Large intestine (tissue), 3 donors: ENCODE measurements at regions not wholly inside any gene's neighbourhood (a gene's known extent, or its start where the extent isn't known, plus 50 kb on each side); places are given as distances from the start of the nearest gene placed in this dataset.
"Not testable (repeated sequence)": the region's sequence is repeated elsewhere in the genome, so short reads cannot be mapped to it uniquely, and the experiment has no call there.

Source experiments
- DNase-seq, 2 donors: peaks; one replicate each; pipeline versions ENCODE4 v3.0.0 to v3.0.0-alpha.2; 2013
- H3K27ac ChIP-seq: one replicate; pipeline ENCODE4 v1.5.1; 2013; ENCODE audit warnings: low read length
- H3K27me3 ChIP-seq: 2 replicates; pipeline ENCODE4 v1.6.1; 2013; ENCODE audit warnings: low read length; ENCODE audit not compliant: control insufficient read depth, insufficient read depth
- H3K36me3 ChIP-seq: 2 replicates; pipeline ENCODE4 v1.6.1; 2013; ENCODE audit warnings: low read length; ENCODE audit not compliant: control insufficient read depth, insufficient read depth
- H3K4me1 ChIP-seq: one replicate; pipeline ENCODE4 v1.6.1; 2013; ENCODE audit warnings: low read length; ENCODE audit not compliant: control insufficient read depth, insufficient read depth
- H3K4me3 ChIP-seq: one replicate; pipeline ENCODE4 v1.5.1; 2013; ENCODE audit warnings: low read length
- H3K9me3 ChIP-seq: one replicate; pipeline ENCODE4 v1.6.1; 2013; ENCODE audit warnings: mild to moderate bottlenecking, low read depth, low read length, moderate library complexity; ENCODE audit not compliant: control insufficient read depth
- WGBS: methylation state at CpG from one replicate; pipeline ENCODE4 v1.1.5; 2013; ENCODE audit warnings: low lambda C conversion rate; ENCODE audit not compliant: insufficient coverage; 5-methylcytosine and 5-hydroxymethylcytosine counted together

DNA sequence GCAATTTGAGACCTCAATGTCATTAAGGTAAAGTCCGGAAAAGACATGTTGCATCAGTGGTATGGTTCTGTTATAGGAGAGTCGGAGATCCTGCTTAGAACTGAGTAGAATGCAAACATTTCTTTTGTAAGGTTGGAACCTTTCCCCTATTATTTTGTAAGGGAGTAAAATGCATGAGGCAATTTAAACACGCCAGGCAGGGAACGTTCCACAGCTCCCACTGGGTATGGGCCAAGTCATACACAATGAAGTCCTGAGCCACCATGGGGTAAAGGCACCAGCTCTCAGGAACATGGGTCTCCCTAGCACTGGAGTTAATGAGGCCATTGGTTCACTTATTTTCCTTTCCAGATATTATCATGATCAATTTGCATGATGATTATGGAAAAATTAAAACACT lies 116.6 kb upstream of the NR2F2 start:
- Histone ChIP-seq H3K36me3 (no peaks in the 10 kb centered on the region), H3K4me3 (no peak overlapping the region), H3K27me3 (no peaks in the 10 kb centered on the region), H3K4me1 (peaks cover 4% of the 10 kb centered on the region), H3K9me3 (no peaks in the 10 kb centered on the region), H3K27ac (no peak overlapping the region)
- WGBS = no CpG with 5 or more reads among the region's 4 CpGs
- no peak for DNase-seq

DNA sequence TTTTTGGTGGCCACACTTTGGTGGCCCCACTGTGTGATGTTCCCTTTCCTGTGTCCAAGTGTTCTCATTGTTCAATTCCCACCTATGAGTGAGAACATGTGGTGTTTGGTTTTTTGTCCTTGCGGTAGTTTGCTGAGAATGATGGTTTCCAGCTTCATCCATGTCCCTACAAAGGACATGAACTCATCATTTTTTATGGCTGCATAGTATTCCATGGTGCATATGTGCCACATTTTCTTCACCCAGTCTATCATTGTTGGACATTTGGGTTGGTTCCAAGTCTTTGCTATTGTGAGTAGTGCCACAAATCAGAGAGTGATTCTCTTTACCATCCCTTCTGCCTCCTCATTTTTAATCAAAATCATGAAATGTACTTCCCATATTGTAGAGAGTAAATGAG lies 114.0 kb upstream of the NR2F2 start:
- not testable (repeated sequence) for H3K27ac ChIP-seq, H3K4me1 ChIP-seq, H3K9me3 ChIP-seq, DNase-seq, H3K27me3 ChIP-seq, H3K36me3 ChIP-seq, H3K4me3 ChIP-seq
- no CpG with 5 or more reads among the region's 1 CpG for WGBS

DNA sequence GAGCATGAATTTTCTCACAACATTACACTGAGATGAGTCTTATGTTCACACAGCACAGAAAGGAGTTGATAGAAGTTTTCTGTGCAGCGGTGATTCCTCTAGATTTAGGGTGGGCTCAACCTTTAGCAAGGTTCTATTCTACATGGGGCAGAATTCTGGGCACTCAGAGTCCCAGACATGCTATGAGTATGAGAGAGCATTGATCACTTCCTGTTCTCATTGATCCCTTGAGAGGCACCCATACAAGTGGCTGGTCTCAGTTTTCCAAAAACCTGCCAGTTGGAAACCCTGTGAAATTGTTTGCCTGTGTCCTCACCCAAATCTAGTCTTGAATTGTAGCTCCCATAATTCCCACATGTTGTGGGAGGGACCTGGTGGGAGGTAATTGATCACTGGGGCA lies 112.5 kb upstream of the NR2F2 start:
- no CpG with 5 or more reads among the region's 1 CpG for WGBS
- Histone ChIP-seq H3K9me3 (no peaks in the 10 kb centered on the region), H3K4me3 (no peak overlapping the region), H3K36me3 (no peaks in the 10 kb centered on the region), H3K27ac (no peak overlapping the region), H3K4me1 (no peaks in the 10 kb centered on the region), H3K27me3 (no peaks in the 10 kb centered on the region)
- DNase-seq = no peak

DNA sequence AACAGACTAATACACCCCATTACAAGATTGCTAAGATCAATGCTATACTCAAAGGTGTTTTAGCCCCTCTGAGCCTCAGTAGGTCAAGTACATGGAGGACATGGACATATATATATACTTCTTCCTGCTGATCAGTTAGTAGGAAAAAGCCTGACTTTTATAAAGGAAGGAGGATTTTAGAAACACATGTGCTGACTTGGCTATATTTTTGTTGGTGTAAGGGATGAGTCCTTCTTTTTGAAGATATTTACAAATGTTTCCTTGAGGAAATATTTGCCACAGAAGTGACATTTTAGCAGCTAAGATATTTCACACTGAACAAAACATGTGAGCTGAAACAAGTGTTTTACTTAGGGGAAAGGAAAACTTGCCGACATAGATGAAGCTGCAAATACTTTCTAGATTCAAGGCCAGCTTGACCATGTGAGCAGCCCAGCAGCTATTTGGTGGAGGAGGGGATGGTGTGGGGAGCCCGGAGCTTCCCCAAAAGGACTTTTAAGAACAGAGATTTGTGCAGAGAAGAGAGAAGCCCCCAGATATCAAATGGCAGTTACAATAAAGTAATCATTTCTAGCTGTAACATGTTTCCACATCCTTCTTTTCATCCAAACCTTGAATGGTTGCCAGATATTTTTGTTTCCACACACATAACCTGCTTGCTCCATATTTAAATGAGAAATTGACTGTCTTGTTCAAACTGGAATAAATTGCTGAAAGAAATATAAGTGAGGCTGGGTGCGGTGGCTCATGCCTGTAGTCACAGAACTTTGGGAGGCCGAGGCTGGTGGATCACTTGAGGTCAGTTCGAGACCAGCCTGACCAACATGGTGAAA lies 111.7 kb upstream of the NR2F2 start:
- Histone ChIP-seq H3K4me1 (no peaks in the 10 kb centered on the region), H3K4me3 (no peak overlapping the region), H3K9me3 (no peaks in the 10 kb centered on the region), H3K27me3 (no peaks in the 10 kb centered on the region), H3K36me3 (no peaks in the 10 kb centered on the region), H3K27ac (no peak overlapping the region)
- WGBS = no CpG with 5 or more reads among the region's 5 CpGs
- DNase-seq = no peak

DNA sequence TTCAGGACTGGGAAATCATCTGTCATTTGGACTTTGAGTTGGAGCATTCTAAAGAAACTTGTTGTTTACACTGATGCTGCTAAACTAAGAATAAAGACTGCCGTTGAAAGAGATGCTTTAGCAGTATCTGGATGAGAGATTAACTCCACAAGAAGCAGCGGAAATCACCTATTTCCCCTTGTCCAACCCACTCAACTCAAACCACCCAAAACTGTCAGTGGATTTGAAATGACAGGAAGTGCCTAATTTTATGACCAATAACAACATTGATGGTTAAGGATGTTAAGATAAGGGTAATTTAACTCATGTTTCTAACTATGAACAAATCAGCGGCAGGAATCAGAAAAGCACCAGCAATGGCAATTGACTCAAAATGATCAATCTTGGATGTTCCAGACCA lies 110.8 kb upstream of the NR2F2 start:
- no peak for DNase-seq
- WGBS = 83% methylated on average over 1 of the region's 3 CpGs
- no peaks in the 10 kb centered on the region for H3K4me1 ChIP-seq
- H3K27me3 ChIP-seq = no peaks in the 10 kb centered on the region
- no peak overlapping the region for H3K4me3 ChIP-seq
- no peak overlapping the region for H3K27ac ChIP-seq
- no peaks in the 10 kb centered on the region for H3K36me3 ChIP-seq
- no peaks in the 10 kb centered on the region for H3K9me3 ChIP-seq

DNA sequence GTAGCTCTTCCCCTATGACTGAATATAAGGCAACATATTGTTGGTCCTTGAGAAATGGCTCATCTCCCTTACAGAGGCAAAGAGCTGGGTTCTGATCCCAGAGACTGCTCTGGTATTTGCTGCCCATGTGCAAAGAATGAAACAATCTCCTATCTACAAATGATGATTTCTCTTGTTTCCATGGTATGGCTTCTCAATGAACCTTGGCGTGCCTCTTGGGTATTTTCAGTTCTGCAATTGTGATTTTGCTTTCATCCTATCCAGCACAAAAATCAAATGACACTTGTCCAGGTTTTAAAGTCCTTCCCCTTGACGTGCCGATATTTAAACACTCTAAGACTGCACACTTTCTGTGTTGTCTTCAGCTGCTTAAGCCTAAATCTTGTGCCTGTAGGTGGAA lies 109.8 kb upstream of the NR2F2 start:
- Histone ChIP-seq H3K4me1 (peaks cover 4% of the 10 kb centered on the region), H3K27me3 (no peaks in the 10 kb centered on the region), H3K9me3 (no peaks in the 10 kb centered on the region), H3K4me3 (no peak overlapping the region), H3K36me3 (no peaks in the 10 kb centered on the region), H3K27ac (no peak overlapping the region)
- 100% methylated on average over 2 of the region's 3 CpGs for WGBS
- DNase-seq = no peak

DNA sequence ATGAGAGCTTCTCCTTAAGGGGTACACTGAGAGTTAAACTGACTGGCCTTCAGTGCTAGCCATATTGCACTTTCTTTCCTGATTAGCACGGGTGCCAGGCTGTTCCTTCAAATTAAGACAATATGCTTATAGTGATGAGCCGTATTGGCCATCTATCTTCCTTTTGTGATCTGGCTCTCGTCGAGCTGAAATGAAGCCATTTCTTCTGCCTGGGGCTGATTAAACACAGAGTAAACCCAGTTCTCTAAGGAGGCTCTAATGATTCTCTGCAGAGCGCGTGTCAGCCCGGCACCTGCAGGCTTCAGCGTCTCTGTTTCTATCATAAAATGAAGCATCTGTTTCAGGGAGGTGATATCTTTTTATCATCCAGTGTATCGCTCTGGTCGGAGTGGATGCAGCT lies 107.5 kb upstream of the NR2F2 start:
- no peaks in the 10 kb centered on the region for H3K36me3 ChIP-seq
- no peaks in the 10 kb centered on the region for H3K9me3 ChIP-seq
- H3K27ac ChIP-seq = no peak overlapping the region
- peaks cover 12% of the 10 kb centered on the region for H3K4me1 ChIP-seq
- H3K27me3 ChIP-seq = no peaks in the 10 kb centered on the region
- 90% methylated on average over 2 of the region's 10 CpGs for WGBS
- H3K4me3 ChIP-seq = no peak overlapping the region
- no peak for DNase-seq

DNA sequence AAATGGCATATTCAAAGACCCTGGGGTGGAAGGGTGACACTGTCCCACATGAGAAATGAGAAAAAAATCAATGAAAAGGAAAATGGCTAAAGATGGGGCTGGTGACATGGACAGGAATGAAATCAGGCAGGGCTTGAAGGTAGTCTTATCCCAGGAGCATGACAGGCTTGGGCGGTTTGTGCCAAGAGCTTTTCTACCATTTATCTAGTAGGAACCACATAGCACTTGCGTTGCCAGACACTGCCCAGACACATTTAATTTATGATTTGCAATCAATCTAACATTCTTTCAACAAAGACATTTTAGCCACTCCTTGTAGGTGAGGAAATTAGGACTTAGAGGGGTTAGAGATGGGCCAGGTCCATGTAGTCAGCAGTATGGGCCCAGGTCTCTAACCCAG lies 106.6 kb upstream of the NR2F2 start:
- Histone ChIP-seq H3K36me3 (no peaks in the 10 kb centered on the region), H3K4me3 (no peak overlapping the region), H3K4me1 (peaks cover 12% of the 10 kb centered on the region), H3K27ac (no peak overlapping the region), H3K27me3 (no peaks in the 10 kb centered on the region), H3K9me3 (no peaks in the 10 kb centered on the region)
- DNase-seq = no peak
- no CpG with 5 or more reads among the region's 2 CpGs for WGBS

DNA sequence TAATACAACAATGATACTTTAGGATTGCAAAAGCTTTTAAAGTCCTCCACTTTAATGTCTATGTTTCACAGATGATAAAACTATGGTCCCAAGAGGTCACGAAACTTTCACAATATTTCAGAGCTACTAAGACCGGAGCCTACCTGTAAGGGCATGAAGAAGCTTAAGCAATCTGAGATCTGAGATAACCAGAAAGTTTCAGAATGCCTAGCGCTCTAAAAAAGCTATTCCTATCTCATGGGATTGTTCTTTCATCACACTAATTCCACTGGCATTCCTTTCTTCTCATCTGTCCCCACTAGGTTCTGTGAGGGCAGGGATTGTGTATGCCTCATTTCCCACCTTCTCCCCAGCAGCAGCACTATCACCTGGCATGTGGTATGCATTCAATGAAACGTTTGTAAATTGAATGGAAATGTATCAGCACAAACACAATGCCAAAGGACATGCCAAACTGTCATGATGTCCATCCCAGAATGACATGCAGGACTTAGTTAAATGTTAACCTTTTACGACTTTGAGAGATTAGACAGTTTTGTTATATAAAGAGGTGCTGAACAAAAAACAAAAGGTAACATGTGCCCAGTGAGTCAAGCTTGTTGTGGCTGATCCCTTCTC lies 104.7 kb upstream of the NR2F2 start:
- H3K4me1 ChIP-seq = peaks cover 12% of the 10 kb centered on the region
- no peaks in the 10 kb centered on the region for H3K27me3 ChIP-seq
- peak; percentile 55 to 76 for DNase-seq
- no peaks in the 10 kb centered on the region for H3K36me3 ChIP-seq
- H3K4me3 ChIP-seq = no peak overlapping the region
- H3K9me3 ChIP-seq = no peaks in the 10 kb centered on the region
- peak overlapping the region; percentile 80 for H3K27ac ChIP-seq
- WGBS = 34% methylated on average over 2 of the region's 5 CpGs

DNA sequence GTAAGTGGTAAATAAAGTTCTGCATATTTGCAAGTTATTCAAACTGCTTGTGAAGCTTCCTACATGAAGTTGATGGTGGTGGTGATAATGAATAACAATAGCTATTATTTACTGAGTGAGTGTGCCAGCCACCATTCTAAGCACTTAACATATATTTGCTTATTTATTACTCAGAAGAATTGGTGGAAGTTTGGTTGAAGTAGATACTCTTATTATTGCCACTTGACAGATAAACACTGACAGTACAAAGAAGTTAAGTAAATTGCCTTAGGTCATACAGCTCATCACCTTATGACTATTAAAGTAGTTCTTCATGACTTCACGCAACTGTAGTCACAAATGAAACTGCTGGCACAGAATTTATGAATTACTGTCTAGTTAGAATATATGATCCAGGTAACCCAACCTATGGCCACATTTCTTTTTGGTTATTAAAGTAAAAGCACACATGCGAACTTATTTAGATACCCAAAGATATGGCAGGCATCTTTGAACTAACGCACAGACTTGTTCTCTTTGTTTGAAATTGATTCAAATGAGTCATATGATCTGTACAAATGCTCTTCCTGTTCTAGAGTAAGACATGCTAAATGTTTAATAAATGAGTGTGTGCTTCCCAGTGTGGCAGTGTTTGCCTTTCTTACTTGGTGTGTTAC lies 99.8 kb upstream of the NR2F2 start:
- Histone ChIP-seq H3K27me3 (no peaks in the 10 kb centered on the region), H3K4me1 (peaks cover 9% of the 10 kb centered on the region), H3K36me3 (no peaks in the 10 kb centered on the region), H3K4me3 (no peak overlapping the region), H3K9me3 (no peaks in the 10 kb centered on the region), H3K27ac (no peak overlapping the region)
- 90% methylated on average over 2 of the region's 3 CpGs for WGBS
- DNase-seq = no peak
